Fibroblast of mammary gland (primary cell): ENCODE measurements at regions not wholly inside any gene's neighbourhood (a gene's known extent, or its start where the extent isn't known, plus 50 kb on each side); places are given as distances from the start of the nearest gene placed in this dataset.
"Not testable (repeated sequence)": the region's sequence is repeated elsewhere in the genome, so short reads cannot be mapped to it uniquely, and the experiment has no call there.

Experiments
- DNase-seq: peaks from one replicate; pipeline ENCODE4 v3.0.0-alpha.2; 2010; ENCODE audit warnings: low read depth
- H3K4me3 ChIP-seq: 2 replicates; pipeline ENCODE4 v1.5.1; 2011; ENCODE audit warnings: low read depth, mild to moderate bottlenecking, low read length, moderate library complexity; ENCODE audit not compliant: control insufficient read depth

DNA sequence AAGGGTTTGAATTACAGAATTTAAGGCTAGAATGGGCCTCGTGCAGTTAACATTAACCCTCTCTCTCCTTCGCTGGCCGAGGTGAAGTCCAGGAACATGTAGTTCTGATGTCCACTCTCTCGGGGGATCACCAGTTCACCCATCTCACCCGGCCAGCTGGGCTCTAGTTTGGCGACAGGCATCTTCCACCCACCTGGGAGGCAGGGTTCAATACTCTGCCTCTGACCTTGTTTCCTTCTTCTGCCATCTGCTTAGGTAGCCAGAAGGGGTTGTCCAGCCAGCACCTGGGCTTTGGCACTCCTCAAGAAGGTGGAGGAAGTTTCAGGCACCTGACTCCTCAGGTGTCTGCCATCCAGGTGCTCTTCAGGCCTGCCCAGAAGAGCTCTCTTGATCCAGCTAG, 2857.8 kb downstream of the RPIA start:
- DNase-seq, H3K4me3 ChIP-seq: not testable (repeated sequence)

DNA sequence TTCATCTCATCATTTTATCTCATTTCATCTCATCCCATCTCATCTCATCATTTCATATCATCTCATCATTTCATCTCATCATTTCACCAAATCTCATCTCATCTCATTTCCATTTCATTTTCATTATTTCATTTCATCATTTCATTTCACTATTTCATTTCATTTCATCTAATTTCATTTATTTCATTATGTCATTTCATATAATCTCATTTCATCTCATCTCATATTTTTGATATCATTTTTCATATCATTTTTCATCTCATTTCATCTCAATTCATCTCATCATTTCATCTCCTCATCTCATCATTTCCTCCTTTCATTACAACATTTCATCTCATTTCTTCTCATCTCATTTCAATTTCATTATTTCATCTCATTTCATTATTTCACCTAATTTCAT, 2866.8 kb downstream of the RPIA start:
- not testable (repeated sequence) for H3K4me3 ChIP-seq, DNase-seq

DNA sequence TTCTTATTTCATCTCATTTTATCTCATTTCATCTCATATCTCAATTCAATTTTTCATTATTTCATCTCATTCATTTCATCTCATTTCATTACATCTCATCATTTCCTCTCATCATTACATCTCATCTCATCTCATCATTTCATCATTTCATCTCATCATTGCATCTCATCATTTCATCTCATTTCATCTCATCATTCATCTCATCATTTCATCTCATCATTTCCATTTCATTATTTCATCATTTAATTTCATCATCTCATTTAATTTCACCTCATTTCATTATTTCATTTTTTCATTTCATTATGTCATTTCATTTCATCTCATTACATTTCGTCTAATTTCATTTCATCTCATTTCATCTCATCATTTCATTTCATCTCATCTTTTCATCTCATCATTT, 2867.8 kb downstream of the RPIA start:
- not testable (repeated sequence) for DNase-seq, H3K4me3 ChIP-seq

DNA sequence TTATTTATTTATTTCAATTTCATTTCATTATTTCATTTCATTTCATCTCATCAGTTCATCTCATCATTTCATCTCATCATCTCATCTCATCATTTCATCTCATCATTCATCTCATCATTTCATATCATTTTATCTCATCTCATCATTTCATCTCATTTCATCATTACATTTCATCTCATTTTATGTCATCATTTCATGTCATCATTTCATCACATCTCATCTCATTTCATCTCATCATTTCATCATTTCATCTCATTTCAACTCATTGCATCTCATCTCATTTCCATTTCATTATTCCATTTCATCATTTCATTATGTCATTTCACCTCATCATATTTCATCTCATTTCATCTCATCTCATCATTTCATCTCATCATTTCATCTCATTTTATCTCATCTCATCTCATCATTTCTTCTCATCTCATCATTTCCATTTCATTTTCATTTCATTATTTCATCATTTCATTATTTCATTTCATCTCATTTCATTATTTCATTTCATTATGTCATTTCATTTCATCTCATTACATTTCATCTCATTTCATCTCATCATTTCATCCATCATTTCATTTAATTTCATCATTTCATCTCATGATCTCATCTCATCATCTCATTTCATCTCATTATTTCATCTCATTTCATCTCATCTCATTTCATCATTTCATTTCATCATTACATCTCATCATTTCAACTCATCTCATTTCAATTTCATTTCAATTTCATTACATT, 2868.6 kb downstream of the RPIA start:
- not testable (repeated sequence) for H3K4me3 ChIP-seq, DNase-seq

DNA sequence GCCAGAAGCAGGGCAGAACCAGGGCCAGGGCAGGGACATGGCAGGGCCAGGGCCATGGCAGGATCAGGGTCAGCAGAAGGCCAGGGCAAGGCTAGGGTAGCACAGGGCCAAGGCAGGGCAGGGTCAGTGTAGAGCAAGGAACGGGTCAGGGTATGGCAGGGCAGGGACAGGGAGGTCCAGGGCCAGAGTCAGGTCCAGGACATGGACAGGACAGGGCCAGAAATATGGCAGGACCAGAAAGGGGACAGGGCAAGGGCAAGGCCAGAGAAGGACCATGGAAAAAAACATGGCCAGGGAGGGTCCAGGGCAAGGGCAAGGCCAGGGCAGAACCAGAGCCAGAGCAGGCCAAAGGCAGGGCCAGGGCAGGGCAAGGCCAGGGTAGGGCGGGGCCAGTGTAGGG, 2870.7 kb downstream of the RPIA start:
- DNase-seq, H3K4me3 ChIP-seq: not testable (repeated sequence)

DNA sequence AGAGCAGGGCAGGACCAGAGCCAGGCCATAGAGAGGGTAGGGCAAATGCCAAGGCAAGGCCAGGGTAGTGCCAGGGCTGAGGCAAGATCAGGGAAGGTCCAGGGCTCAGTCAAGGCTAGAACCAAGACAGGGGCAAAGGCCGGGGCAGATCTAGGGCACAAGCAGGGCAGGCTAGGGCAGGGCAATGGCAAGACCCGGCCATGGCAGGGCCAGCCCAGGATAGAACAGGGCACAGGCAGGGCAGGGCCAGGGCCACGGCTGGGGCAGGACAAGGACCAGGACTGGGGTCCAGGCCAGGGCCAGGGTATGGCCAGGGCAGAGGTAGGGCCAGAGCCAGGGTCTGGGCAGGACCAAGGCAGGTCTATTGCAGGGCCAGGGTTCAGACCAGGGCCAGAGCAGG, 2873.2 kb downstream of the RPIA start:
- DNase-seq, H3K4me3 ChIP-seq: not testable (repeated sequence)

DNA sequence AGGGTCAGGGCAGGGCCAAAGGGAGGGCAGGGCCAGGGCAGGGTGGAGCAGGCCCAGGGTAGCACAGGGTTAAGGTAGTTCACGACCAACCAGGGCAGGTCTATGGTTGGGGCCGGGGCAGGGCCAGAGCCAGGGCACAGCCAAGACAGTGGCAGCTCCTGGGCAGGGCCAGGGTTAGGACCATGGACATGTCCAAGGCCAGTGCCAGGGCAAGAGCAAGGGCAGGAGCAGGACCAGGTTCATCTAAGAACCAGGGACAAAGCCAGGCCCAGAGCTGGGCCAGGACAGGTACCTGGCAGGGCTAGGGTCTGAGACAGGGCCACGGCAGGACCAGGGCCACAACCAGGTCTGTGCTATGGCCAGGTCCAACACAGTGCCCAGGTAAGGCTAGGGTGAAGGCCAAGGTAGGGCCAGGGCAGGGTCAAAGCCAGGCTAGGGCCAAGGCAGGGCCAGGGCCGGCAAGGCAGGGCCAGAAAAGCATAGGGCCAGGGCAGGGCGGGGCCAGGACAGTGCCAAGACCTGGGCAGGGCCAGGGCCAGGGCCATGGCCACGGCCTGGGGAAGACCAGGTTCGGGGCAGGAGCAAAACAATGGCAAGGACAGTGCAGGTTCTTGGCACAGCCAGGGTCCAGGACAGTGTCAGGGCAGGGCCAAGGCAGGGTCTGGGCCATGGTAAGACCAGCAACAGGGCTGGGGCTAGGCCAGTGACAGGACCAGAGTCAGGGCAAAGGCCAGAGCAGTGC, 2874.4 kb downstream of the RPIA start:
- DNase-seq, H3K4me3 ChIP-seq: not testable (repeated sequence)

DNA sequence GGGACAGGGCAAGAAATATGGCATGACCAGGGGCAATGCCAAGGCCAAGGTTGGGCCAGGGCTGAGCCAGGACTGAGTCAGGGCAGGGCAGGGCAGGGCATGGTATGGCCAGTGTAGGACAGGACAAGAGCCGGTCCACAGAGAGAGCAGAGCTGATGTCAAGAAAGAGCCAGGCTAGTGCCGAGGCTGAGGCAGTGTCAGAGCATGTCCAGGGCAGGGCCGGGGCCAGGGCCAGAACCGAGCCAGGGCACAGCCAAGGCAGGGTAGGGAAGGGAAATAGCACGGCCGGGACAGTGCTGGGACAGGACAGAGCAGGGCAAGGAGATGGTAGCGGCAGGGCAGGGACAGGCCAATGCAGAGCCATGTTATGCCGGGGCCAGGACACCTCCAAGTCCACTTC, 2875.1 kb downstream of the RPIA start:
- H3K4me3 ChIP-seq, DNase-seq: not testable (repeated sequence)

DNA sequence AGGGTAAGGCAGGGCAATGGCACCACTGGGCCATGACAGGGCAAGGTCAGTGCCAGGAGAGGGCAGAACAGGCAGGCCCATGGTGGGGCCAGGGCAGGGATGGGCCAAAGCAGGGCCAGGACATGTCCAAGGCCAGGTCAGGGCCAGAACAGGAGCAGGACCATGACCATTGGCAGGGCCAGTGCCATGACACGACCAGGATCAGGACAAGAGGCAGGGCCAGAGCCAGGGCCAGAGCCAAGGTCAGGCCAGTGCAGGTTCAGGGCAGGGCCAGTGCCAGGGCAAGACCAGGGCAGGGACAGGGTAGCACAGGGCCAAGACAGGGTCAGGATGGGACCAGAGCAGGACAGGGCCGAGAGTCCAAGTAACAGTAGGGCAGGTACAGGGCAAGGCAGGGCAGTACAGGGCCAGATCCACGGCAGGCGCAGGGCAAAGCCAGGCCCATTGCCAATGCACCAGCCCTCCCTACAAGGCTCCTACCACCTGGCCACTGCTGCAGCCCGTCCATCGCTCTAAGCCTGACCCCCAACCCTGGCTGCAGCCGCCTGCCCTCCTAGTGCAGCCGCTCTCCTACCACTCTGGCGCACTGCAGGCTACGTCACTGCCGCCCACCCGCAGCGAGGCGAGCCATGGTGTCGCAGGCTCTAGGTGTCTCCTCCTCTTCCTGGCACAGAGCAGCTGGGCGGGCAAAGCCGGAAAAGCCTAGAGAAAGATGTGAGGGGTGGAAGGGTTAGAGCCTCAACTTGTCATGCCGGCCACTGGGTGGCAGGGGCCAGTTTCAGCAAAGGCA, 2876.3 kb downstream of the RPIA start:
- H3K4me3 ChIP-seq, DNase-seq: not testable (repeated sequence)

DNA sequence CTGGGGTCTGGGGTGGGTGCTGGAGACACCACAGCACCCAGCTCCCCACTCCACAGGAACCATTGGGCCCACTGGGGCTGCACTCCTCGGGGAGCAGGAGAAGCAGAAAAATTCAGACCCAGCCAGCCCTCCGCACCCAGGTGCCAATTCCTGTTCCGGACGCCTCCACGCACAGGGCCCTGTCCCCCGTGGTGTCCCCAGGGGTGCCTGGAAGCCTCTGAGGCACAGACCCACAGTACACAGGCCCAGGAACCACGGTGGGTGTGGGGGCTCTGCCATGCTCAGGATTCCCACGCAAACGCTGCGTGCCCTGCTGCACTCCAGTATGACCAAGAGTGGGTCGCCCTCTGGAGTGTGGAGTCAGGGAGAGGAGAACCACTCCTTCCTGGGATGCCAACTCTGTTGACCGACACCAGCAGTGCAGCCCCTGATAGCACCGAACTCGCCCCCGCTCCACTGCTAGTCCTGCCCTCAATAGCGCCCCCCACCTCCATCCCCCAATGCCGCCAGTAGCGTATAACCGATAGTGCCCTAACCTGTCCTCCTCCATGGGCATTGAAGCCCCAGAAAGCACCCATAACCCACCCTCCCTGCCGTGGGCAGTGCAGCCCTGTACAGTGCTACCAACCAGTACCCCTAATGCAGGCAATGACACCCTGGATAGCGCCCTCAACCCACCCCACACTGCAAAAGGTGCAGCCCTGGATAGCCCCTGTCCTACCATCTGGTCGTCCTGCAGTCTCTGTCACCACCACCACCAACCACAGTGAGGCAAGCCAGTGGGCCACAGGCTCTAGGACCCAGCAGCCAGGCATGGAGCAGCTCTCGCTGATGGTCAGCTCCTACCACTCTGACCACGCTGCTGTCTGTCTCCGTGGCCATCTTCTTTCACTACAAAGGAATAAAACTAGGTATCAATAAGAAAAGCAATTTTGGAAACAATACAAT, 2877.2 kb downstream of the RPIA start:
- H3K4me3 ChIP-seq, DNase-seq: not testable (repeated sequence)

DNA sequence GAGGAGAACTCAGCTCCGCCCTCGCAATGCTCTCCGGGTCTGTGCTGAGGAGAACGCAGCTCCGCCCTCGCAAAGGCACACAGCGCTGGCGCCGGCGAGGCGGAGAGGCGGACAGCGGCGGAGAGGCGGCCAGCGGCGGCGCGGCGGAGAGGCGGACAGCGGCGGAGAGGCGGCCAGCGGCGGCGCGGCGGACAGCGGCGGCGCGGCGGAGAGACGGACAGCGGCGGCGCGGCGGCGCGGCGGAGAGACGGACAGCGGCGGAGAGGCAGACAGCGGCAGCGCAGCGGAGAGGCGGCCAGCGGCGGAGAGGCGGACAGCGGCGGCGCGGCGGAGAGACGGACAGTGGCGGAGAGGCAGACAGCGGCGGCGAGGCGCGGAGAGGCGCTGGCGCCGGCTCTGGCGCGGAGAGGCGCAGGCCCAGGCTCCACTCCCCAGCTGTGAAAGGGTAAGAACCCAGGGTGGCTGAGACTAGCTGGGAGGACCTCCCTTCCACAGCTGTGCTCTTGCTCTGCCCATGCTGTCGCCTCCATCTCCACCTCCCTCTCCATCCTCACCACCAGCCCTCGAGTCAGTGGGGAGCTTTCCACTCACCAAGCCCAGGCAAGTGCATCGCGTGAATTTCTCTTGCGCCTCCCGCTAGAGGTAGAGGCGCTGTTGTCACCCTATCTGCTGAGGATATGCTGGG, 2879.9 kb downstream of the RPIA start:
- DNase-seq, H3K4me3 ChIP-seq: not testable (repeated sequence)

DNA sequence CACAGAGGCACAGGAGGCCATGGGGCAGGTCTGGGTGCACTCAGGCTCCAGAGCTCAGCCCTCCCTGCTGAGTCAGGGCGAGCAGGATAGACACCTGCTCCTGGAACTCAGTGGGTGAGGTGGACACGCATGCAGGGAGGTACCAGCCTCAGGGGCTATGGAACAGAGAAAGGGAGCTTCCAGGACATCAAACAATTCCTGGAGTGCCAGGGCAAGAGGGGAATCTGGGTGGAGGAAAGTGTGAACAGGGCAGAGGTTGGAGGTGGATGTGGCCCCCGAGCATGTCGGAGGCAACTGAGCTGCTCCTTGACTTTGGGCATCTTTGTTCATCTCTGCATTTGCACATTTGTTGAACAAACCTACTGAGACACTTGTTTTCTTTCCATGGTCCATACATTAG, 2881.5 kb downstream of the RPIA start:
- not testable (repeated sequence) for H3K4me3 ChIP-seq, DNase-seq

DNA sequence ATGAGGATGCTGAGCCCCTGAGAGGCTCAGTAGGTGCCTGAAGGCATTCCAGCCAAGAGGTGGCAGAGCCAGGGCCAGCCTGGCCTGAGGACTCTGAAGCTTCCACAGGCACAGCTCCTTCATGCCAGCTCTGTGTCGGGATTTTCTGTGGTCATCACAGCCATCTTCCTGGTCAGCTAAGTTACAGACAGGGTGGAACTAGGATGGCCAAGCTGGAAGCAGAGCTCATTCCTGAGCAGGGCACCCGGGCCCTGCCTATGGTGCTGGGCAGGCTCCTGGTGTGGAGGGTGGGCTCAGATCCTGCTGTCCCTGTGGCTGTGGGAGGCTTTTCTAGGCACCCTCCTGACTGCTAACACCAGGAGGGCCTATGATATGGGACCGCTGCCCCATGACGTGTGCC, 2882.3 kb downstream of the RPIA start:
- not testable (repeated sequence) for H3K4me3 ChIP-seq, DNase-seq

DNA sequence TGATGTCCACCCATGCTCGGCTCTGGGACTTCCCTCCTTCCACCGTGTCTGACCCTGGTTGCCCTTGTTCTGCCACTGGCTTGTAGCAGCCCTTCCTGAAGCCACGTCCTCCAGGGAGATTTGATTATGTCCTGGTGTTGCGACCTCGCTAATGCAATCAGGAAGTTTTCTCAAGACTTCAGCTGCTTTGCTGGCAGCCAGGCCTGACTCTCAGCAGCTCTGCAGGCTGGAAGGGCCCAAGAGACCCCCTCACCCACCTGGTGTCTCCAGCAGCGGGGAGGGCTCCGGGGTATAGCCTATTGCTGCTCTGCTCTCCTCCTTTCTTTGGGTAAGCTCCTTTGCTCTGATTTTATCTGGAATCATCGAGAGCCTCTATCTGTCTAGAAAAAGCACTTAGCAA, 2882.8 kb downstream of the RPIA start:
- not testable (repeated sequence) for H3K4me3 ChIP-seq, DNase-seq

DNA sequence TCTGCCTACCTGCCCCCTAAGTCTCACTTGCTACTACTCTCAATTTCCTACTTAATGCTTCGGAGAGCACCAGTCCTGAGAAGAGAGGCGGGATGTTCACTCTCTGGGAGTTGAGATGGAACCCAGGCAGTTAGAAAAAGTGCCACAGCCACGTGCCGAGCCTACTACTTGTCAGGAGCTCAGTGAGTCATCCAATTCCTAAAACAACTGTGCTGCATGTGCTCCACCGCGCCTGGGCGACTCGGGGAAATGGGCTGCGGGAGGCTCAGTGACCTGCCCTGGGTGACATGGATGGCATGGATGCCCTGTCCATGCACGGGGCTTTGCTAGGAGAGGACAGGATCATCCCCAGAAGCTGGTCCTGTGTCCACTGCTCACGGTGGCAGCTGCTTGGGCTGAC, 2884.2 kb downstream of the RPIA start:
- DNase-seq, H3K4me3 ChIP-seq: not testable (repeated sequence)

DNA sequence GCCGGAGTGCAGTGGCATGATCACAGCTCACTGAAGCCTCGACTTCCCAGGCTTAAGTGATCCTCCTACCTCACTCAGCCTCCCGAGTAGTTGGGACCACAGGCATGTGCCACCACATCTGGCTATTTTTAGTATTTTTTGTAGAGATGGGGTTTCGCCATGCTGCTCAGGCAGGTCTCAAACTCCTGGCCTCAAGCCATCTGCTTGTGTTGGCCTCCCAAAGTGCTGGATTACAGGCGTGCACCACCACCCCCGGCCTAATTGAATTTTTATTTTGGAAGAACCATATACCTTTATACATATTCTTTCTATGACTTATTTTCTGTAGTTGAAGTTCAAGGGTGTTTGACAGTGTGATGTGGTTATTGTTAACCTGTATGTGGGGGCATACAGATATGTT, 2885.9 kb downstream of the RPIA start:
- not testable (repeated sequence) for H3K4me3 ChIP-seq, DNase-seq

DNA sequence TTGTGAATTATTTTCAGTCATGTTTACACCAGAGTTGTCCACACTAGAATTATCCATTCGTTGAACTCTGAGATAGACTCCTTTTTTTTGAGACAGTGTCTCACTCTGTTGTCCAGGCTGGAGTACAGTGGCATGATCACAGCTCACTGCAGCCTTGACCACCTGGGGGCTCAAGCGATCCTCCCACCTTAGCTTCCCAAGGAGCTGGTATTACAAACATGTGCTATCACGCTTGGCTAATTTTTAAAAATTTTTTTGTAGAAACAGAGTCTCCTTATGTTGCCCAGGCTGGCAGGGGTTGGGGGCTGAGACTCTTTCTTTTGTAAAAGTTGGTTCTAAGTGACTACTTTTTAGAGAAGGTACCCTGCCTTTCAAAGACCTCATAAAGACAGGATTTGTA, 2887.2 kb downstream of the RPIA start:
- H3K4me3 ChIP-seq, DNase-seq: not testable (repeated sequence)

DNA sequence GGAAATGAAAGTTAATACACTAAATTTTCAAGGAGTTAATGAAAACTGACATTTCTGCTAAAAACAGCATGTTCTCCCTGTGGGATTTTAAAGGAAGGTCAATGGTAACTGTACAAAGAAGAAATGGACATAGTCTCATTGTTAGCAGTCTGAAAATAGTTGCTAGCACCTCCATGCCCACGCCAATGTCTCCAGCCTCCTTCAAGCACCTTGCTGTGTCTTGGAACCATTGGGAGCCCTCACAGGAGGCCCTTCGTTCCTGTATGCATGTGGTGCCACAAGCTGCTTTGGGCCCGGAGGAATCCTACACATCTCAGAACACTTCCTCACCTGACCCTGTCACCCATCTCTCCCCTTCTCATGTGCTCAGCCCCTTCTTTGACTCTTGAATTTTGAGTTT, 2888.1 kb downstream of the RPIA start:
- not testable (repeated sequence) for H3K4me3 ChIP-seq, DNase-seq
